GM19324 (cell line): ENCODE measurements at regions not wholly inside any gene's neighbourhood (a gene's known extent, or its start where the extent isn't known, plus 50 kb on each side); places are given as distances from the start of the nearest gene placed in this dataset.

Experiments
- ATAC-seq: cut with Tn5 transposase; IDR thresholded peaks from one replicate; pipeline ENCODE4 v1.9.1; 2021; ENCODE audit warnings: mild to moderate bottlenecking, moderate library complexity; ENCODE audit not compliant: unreplicated experiment, low FRiP score

GRCh38 chr7:9778367-9778766, 1195.3 kb upstream of the PHF14 start:
- ATAC-seq: no peak

GRCh38 chr7:9781710-9782109, 1192.0 kb upstream of the PHF14 start:
- ATAC-seq: no peak

- ATAC-seq: no peak
Observed at GRCh38 chr7:9782275-9782674, 1191.4 kb upstream of the PHF14 start.

GRCh38 chr7:9785211-9785610, 1188.5 kb upstream of the PHF14 start:
- no peak for ATAC-seq

DNA sequence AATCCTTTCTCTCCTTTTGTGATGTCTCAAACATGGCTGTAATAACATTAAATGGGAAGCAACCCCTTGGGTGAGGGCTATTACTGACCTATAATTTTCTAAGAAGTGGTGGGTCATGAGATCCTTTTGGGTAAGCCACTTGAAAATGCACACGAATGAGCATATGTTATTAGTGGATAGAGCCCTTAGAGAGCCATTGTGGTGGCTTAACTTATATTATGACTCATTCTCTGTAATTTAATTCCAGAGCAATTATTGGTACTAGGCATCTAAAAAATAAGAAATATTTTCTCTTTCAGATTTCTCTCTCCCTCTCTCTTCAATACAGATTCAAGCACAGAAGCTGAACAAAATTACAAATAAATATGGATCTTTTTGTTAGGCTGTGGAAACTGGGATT, 1177.4 kb upstream of the PHF14 start:
- no peak for ATAC-seq

- no peak for ATAC-seq
Observed at GRCh38 chr7:9822458-9823290, 1151.0 kb upstream of the PHF14 start.

DNA sequence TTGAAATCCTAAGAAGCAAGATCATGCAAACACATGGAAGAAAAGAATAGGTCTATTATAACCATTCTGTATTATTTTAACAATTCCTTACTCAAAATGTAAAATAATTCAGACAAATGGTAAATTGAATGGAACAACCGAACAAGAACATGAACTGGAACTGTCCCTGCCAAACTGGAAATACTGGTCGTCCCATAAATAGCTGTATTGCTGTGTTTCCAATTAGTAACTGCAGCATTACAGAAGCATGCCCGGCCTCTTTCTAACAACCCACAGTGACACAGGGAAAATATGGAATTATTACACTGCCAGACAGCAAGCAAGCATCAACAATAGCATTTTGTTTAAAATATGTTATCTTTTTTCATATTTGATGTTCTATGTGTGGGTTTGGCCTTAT, 1138.5 kb upstream of the PHF14 start:
- ATAC-seq: no peak

- no peak for ATAC-seq
Observed at GRCh38 chr7:9836671-9837070, 1137.0 kb upstream of the PHF14 start.

DNA sequence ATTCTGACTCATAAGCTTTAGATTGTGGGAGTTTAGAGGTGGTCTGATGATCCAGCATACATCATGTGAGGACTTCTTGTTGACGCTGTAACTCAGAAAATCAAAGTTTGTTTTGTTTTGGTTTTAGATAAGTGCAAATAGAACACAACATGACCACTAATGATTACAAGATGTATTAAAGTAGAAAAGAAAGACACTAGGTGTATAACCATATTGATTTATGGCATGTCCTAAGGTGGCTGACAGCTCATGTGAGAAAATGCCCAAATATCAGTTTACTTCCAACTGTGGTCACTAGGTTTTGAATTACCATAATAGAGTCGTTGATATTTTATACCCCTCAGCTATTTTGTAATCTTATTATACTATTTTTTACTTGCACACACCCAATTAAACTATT, 1131.4 kb upstream of the PHF14 start:
- ATAC-seq: no peak

- no peak for ATAC-seq
Observed at GRCh38 chr7:9846902-9847301, 1126.8 kb upstream of the PHF14 start.

DNA sequence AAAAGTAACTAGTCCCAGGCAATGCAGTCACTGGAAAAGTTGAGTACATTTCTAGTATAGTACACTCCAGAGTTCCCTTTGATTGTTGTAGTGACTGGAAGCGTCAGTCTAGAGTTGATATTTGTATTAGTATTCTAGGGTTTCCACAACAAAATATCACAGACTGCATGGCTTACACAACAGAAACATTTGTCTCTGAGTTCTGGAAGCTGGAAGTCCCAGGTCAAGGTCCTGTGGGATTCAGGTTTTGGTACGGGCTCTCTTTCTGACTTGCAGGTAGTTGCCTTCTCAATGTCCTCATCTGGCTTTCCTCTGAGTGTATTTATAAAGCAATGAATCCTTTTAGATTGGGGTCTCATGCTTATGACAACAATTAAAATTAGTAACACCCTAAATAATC, 1119.1 kb upstream of the PHF14 start:
- no peak for ATAC-seq

- ATAC-seq: no peak
Observed at GRCh38 chr7:9856668-9857067, 1117.0 kb upstream of the PHF14 start.

- no peak for ATAC-seq
Observed at GRCh38 chr7:9863545-9863944, 1110.1 kb upstream of the PHF14 start.

- no peak for ATAC-seq
Observed at GRCh38 chr7:9869151-9869550, 1104.5 kb upstream of the PHF14 start.

GRCh38 chr7:9869566-9869965, 1104.1 kb upstream of the PHF14 start:
- no peak for ATAC-seq

GRCh38 chr7:9870674-9871073, 1103.0 kb upstream of the PHF14 start:
- no peak for ATAC-seq

- no peak for ATAC-seq
Observed at GRCh38 chr7:9874182-9874581, 1099.5 kb upstream of the PHF14 start.

DNA sequence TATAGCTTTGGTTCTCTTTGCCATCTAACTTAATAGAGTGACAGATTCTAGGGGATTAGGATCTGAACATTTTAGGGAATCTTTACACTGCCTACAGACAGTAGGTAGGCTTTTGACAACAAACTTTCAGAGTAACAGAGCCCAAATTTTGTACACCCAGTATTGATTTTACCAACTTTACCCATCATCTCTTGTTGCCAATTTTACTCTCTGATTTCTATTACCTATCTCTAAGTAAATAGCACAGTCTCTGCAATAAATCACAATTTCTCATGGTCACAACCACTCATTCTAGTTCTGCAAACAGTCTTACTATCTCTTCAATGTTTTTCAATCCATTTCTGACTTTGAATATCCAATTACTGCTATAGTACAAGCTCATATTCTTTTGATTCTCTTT, 1097.6 kb upstream of the PHF14 start:
- no peak for ATAC-seq

DNA sequence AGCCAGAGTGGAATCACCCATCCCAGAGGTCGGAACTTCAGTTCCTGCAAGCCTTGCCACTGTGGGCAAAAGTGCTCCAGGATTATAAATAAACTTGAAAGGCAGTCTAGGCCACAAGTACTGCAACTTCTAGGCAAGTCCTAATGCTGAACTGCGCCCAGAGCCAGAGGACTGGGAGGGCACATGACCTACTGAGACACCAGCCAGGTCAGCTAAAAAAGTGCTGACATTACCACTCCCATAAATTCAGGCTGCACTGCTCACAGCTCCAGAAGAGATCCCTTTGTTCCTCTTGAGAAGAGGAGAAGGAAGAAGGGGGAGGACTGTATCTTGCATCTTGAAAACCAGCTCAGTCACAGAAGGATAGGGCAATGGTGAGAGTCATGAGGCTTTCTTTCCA, 1084.1 kb upstream of the PHF14 start:
- ATAC-seq: no peak

DNA sequence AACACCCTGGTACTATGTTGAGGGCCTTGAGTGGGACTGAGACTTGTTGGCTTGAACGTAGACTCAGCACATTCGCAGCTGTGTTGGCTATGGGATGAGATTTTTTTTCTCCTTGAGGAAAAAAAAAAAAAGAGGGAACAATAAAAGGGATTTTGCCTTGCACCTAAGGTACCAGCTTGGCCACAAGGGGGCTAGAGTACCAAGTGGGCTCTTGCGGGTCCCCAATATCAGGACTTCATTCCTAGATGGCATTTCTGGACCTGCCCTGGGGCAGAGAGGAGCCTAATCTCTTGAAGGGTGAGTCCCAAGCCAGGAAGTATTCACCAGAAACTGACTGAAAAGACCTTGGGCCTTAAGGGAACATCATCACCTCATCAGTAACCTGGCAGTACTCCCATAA, 1083.6 kb upstream of the PHF14 start:
- ATAC-seq: no peak

GRCh38 chr7:9891056-9891455, 1082.6 kb upstream of the PHF14 start:
- ATAC-seq: no peak

DNA sequence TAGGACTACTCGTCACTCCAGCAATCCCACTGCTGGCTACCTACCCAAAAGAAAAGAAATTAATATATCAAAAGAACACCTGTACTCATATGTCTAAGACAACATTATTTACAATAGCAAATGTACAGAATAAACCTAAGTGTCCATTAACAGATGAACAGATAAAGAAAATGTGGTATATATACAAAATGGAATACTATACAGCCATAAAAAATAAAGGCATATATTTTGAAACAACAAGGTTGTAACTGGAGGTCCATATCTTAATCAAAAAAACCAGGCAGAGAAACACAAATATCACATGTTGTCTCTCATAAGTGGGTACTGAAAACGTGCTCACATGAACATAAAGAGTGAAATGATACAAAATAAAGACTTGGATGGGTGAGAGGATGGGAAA, 1073.3 kb upstream of the PHF14 start:
- no peak for ATAC-seq

- no peak for ATAC-seq
Observed at GRCh38 chr7:9921326-9921725, 1052.3 kb upstream of the PHF14 start.
